ENCODE measurements at regions not wholly inside any gene's neighbourhood (a gene's known extent, or its start where the extent isn't known, plus 50 kb on each side); places are given as distances from the start of the nearest gene placed in this dataset.

- TF ChIP-seq CTCF (IDR thresholded peaks at IDR 0.05), result no peak
- Histone ChIP-seq H3K27ac (ENCODE audit: low read length) (no peak overlapping the region), H3K36me3 (ENCODE audit: control insufficient read depth, insufficient read depth, low read length) (no peaks in the 10 kb centered on the region), H3K4me3 (ENCODE audit: low read length) (no peak overlapping the region), H3K9me3 (ENCODE audit: control insufficient read depth, insufficient read depth, low read length) (no peaks in the 10 kb centered on the region), H3K4me1 (ENCODE audit: control insufficient read depth, insufficient read depth, low read length) (no peaks in the 10 kb centered on the region), H3K27me3 (ENCODE audit: control insufficient read depth, insufficient read depth, low read length) (no peaks in the 10 kb centered on the region)
- intact Hi-C loops (cut with micrococcal nuclease), result no loop called here
- H3K4me1 Mint-ChIP-seq, result no peaks in the 10 kb centered on the region
- DNase-seq, result no peak
- 100% methylated on average over 1 of the region's 3 CpGs for WGBS (ENCODE audit: insufficient coverage)
- no peak overlapping the region for H3K4me3 Mint-ChIP-seq
- H3K27ac Mint-ChIP-seq, result no peak overlapping the region
- no peak for ATAC-seq
- peaks cover 10 to 11% of the 10 kb centered on the region in 2 donors for H3K9me3 Mint-ChIP-seq
- H3K36me3 Mint-ChIP-seq, result no peaks in the 10 kb centered on the region
- no peaks in the 10 kb centered on the region for H3K27me3 Mint-ChIP-seq (ENCODE audit: low read depth in 2 of 2)
Measured at GRCh38 chr4:171288816-171289432, 524.3 kb upstream of the GALNTL6 start.

- no peak overlapping the region for H3K4me3 Mint-ChIP-seq
- H3K27ac ChIP-seq (ENCODE audit: low read length), result no peak overlapping the region
Measured at GRCh38 chr4:171281359-171281758, 531.8 kb upstream of the GALNTL6 start.

GRCh38 chr4:171279131-171279530, 534.1 kb upstream of the GALNTL6 start:
- H3K4me3 Mint-ChIP-seq, result no peak overlapping the region
- ATAC-seq (no peak), DNase-seq (no peak)
- Histone ChIP-seq H3K9me3 (ENCODE audit: control insufficient read depth, insufficient read depth, low read length) (no peaks in the 10 kb centered on the region), H3K4me3 (ENCODE audit: low read length) (no peak overlapping the region), H3K27me3 (ENCODE audit: control insufficient read depth, insufficient read depth, low read length) (no peaks in the 10 kb centered on the region), H3K4me1 (ENCODE audit: control insufficient read depth, insufficient read depth, low read length) (no peaks in the 10 kb centered on the region), H3K36me3 (ENCODE audit: control insufficient read depth, insufficient read depth, low read length) (no peaks in the 10 kb centered on the region), H3K27ac (ENCODE audit: low read length) (no peak overlapping the region)
- TF ChIP-seq CTCF (IDR thresholded peaks at IDR 0.05), result no peak
- no peaks in the 10 kb centered on the region for H3K36me3 Mint-ChIP-seq
- no peaks in the 10 kb centered on the region for H3K27me3 Mint-ChIP-seq (ENCODE audit: low read depth in 2 of 2)
- 63% methylated on average over 1 of the region's 2 CpGs for WGBS (ENCODE audit: insufficient coverage)
- H3K4me1 Mint-ChIP-seq, result no peaks in the 10 kb centered on the region
- H3K27ac Mint-ChIP-seq, result no peak overlapping the region
- intact Hi-C loops (cut with micrococcal nuclease), result no loop called here
- peaks cover 14 to 19% of the 10 kb centered on the region in 2 donors for H3K9me3 Mint-ChIP-seq

More at GRCh38 chr4:171281359-171281758, 531.8 kb upstream of the GALNTL6 start:
- peaks cover 13 to 19% of the 10 kb centered on the region in 2 donors for H3K9me3 Mint-ChIP-seq
- Histone ChIP-seq H3K4me3 (ENCODE audit: low read length) (no peak overlapping the region), H3K36me3 (ENCODE audit: control insufficient read depth, insufficient read depth, low read length) (no peaks in the 10 kb centered on the region), H3K9me3 (ENCODE audit: control insufficient read depth, insufficient read depth, low read length) (no peaks in the 10 kb centered on the region), H3K4me1 (ENCODE audit: control insufficient read depth, insufficient read depth, low read length) (no peaks in the 10 kb centered on the region), H3K27me3 (ENCODE audit: control insufficient read depth, insufficient read depth, low read length) (no peaks in the 10 kb centered on the region)
- 65% methylated on average over 2 of the region's 4 CpGs for WGBS (ENCODE audit: insufficient coverage)
- H3K27me3 Mint-ChIP-seq (ENCODE audit: low read depth in 2 of 2), result no peaks in the 10 kb centered on the region
- no peaks in the 10 kb centered on the region for H3K4me1 Mint-ChIP-seq
- H3K27ac Mint-ChIP-seq, result no peak overlapping the region
- intact Hi-C loops (cut with micrococcal nuclease), result no loop called here
- ATAC-seq, result no peak
- no peak for DNase-seq
- no peaks in the 10 kb centered on the region for H3K36me3 Mint-ChIP-seq
- TF ChIP-seq CTCF (IDR thresholded peaks at IDR 0.05), result no peak

- Mint-ChIP-seq H3K4me1 (no peaks in the 10 kb centered on the region), H3K27me3 (ENCODE audit: low read depth in 2 of 2) (no peaks in the 10 kb centered on the region), H3K9me3 (peaks cover 11 to 19% of the 10 kb centered on the region in 2 donors), H3K36me3 (no peaks in the 10 kb centered on the region), H3K4me3 (no peak overlapping the region), H3K27ac (no peak overlapping the region)
- no peaks in the 10 kb centered on the region for H3K4me1 ChIP-seq (ENCODE audit: control insufficient read depth, insufficient read depth, low read length)
- no peak for TF ChIP-seq CTCF (IDR thresholded peaks at IDR 0.05)
- no peak overlapping the region for H3K4me3 ChIP-seq (ENCODE audit: low read length)
- no peak for DNase-seq
- H3K27ac ChIP-seq (ENCODE audit: low read length), result no peak overlapping the region
- WGBS (ENCODE audit: insufficient coverage), result 70% methylated on average over 5 of the region's 6 CpGs
- no peaks in the 10 kb centered on the region for H3K9me3 ChIP-seq (ENCODE audit: control insufficient read depth, insufficient read depth, low read length)
- intact Hi-C loops (cut with micrococcal nuclease), result no loop called here
- no peak for ATAC-seq
- H3K36me3 ChIP-seq (ENCODE audit: control insufficient read depth, insufficient read depth, low read length), result no peaks in the 10 kb centered on the region
- H3K27me3 ChIP-seq (ENCODE audit: control insufficient read depth, insufficient read depth, low read length), result no peaks in the 10 kb centered on the region
Measured at GRCh38 chr4:171266671-171267070, 546.5 kb upstream of the GALNTL6 start.
